NCI-H748 (cell line): ENCODE measurements at regions not wholly inside any gene's neighbourhood (a gene's known extent, or its start where the extent isn't known, plus 50 kb on each side); places are given as distances from the start of the nearest gene placed in this dataset.
"Not testable (repeated sequence)": the region's sequence is repeated elsewhere in the genome, so short reads cannot be mapped to it uniquely, and the experiment has no call there.

Source experiments
- DNase-seq: peaks from one replicate; lab custom pipeline; 2025; ENCODE audit not compliant: unreplicated experiment; lab: John Stamatoyannopoulos, UW

- DNase-seq: peak; percentile 30
Observed at GRCh38 chr16:26765087-26765486, 301.6 kb upstream of the C16orf82 start.

DNA sequence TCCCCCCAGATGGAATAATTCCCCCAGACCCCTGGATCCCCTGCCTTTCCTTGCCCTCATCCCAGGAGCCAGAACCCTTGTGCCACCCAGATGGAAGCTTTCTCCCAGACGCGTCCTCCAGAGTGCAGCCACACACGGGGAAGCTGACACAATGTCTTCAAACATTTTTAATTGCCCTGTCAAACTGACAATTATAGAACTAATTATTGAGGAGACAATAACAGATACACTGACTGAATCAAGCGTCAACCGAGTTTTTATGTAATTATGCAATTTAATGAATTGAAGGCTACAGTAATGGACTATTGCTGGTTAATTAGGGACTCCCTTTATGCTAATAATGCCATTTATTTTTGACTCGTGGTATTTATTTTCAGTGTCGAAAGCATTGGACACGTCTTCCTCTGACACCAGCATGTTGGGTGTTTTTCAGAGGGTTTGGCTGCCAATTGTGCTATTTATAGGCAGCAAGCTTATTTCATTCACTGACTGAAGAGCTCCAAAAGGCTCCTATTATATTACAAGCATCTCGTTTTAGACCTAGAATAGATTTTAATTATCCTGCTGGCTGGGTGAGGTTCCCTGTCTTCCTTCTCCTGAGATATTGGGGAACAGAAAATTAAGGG, 298.2 kb upstream of the C16orf82 start:
- peak; percentile 66 for DNase-seq

- no peak for DNase-seq
Observed at GRCh38 chr16:26770547-26770946, 296.2 kb upstream of the C16orf82 start.

GRCh38 chr16:26772503-26772902, 294.2 kb upstream of the C16orf82 start:
- DNase-seq: peak; percentile 54

DNA sequence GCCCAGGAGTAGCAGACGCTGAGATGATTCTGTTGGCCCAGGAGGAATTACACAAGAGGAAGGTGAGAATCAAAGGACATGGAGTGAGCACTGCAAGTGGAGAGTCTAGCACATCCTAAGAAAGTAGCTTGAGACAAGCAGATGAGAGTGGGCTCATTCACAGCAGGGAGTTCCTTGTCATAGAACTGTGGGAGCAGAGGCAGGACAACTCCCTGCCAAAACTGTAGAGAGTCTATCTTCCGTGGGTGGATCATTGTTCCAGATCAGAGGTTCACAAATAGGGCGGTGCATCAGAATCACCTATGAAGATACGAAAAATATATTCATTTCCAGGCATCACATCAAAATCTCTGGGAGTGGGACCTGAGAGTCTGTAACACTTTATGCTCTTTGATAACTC, 288.9 kb upstream of the C16orf82 start:
- no peak for DNase-seq

DNA sequence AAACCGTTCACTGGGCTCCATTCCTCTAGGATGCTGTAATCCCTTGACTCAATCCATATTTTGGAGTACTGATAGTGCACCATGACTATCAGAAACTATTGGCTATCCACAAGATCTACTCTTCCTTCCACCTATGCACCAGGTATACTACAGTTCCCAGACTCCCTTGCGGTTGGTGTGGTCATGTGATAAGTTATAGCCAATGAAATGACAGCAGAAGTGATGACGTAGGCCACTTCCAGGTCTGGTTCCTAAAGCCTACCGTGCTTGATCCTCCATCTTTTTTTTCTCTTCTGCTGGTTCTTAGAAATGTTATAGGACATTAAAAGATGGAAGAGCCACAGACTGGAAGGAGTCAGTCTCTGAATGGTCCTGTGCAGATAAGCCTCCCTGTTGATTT, 278.8 kb upstream of the C16orf82 start:
- DNase-seq: peak; percentile 8

- DNase-seq: no peak
Observed at GRCh38 chr16:26791169-26791568, 275.6 kb upstream of the C16orf82 start.

GRCh38 chr16:26795184-26795583, 271.5 kb upstream of the C16orf82 start:
- DNase-seq: peak; percentile 55

DNA sequence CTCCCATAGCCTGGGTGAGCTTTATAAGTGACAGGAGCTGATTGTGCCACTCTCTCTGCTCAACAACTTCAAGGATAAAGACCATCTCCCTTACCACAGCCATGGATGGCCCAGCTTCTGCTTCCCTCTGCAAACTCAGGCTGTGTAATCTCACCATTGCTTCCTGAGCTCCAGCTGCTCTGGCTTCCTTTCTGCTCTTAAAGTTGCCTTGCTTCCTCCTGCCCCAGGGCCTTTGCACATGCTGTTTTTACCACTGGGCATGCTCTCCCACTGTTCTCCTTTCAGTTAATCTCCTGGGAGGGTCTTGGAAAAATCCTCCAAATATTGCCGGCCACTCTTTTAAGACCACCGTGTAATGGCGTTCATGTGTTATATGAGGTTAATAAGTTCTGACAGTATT, 265.1 kb upstream of the C16orf82 start:
- DNase-seq: no peak

DNA sequence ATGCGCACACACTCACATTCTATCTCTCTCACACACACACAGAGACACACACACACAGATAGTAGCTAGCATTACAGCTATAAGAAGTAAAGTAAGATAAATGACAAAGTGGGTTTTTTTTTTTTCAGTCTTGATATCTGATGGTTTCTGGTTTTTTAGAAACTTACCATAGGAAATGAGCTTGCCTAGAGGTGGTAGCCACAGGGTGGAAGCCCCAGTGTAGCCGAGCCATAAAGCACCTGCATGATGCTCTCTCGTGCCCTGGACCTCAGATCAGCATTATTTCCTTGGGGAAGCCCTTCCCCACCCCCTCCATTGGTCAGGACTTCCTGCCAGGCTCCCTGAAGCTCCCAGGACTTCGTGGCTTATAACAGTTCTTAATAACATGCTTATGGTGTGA, 264.3 kb upstream of the C16orf82 start:
- no peak for DNase-seq

DNA sequence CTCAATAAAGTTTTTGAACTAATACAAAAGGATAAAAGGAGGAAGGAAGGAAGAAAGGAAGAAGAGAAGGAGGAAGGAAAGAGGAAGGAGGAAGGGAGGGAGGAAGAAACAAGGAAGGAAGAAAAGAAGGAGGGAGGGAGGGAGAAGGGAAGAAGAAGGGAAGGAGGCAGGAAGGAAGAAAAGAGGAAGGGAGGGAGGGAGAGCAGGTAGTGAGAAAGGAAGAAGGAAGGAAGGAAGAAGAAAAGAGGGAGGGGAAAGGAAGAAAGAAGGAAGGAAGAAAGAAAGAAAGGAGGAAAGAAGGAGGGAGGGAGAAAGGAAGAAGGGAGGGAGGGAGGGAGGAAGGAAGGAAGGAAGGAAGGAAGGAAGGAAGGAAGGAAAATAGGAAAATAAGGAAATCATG, 263.8 kb upstream of the C16orf82 start:
- DNase-seq: no peak

DNA sequence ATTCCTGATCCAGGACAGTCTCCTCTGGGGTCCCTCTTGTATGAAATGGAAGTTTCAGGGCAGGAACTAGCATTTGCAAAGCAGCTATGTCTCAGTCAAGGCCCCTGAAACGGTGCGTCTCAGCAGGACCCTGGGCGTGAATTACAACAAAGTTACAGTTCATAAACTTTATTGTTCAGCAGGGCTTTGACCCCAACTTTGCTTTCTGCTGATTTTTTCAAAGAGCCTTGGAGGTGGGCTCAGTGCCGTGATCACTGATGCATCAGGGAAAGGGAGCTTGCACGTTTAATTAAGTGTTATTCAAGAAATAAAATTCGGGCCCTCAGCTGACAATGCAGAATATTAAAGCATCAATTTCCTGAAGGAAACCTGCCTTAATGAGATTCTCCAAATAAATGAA, 260.1 kb upstream of the C16orf82 start:
- no peak for DNase-seq

- no peak for DNase-seq
Observed at GRCh38 chr16:26809461-26809860, 257.3 kb upstream of the C16orf82 start.

- DNase-seq: no peak
Observed at GRCh38 chr16:26816266-26816665, 250.5 kb upstream of the C16orf82 start.

DNA sequence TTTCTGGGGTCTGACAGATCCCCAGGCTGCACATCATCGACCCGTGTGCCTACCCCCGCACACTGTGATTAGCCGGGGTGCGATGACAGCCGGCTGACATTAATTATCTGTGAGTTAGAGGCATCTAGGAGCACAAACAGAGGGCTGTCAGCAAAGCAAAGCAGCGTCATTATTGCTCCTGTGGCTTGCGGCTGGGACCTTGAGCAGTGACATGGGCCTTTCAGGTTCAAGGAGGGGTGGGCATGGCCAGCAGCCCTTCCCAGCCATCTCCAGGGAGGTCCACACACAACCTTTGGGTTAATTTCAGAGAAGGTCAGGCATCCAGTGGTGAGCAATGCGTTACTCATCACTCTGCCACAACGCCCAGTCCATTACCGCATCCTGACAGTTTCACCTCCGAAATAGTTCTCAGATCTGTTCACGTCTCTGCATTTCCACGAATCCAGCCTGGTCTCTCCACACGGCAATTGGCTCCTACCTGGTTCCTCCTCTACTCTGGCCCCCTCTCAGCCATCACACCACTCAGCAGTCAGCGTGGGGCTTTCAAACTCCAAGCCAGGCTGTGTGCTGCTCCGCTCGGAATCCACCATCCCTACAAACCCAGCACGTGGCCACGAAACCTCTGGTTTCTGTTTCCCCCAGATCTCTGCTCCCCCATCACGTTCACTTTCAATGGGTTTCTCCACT, 249.7 kb upstream of the C16orf82 start:
- DNase-seq: no peak

DNA sequence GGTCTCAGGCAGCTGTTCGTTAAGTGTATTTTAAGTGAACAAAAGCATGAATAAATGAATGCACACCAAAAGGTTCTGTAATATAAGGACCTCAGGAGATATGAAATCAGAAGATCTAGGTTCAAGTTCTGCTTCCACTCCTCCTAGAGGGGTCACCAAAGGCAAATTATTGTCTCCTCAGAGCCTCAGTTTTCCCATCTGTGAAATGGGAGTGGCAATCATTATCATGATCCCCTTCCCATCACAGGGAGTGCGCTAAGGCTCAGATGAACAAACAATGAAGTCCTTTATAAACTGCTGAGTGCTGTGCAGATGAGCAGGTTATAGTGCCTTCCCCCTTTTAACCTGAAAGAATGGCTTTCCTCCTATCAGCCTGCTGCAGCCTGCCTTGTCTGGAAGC, 248.3 kb upstream of the C16orf82 start:
- no peak for DNase-seq

GRCh38 chr16:26824469-26824868, 242.3 kb upstream of the C16orf82 start:
- no peak for DNase-seq

- DNase-seq: no peak
Observed at GRCh38 chr16:26826500-26826899, 240.2 kb upstream of the C16orf82 start.

DNA sequence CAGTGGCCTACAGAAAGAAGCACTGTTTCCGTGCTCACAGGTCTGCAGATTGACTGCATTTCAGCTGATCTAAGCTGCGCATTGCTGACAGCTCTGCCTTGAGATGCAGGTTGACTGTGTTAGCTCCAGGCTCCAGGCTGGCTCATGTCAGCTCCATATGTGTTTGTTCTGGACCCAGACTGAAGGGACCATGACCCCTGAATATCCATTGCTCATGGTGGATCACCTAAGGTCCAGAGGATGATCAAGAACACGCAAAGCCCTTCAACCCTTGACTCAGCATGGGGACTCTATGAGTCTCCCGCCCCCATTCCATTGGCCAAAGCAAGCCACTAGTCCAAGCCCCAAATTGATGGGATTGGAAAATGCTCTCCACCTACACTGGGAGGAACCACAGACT, 239.3 kb upstream of the C16orf82 start:
- no peak for DNase-seq

DNA sequence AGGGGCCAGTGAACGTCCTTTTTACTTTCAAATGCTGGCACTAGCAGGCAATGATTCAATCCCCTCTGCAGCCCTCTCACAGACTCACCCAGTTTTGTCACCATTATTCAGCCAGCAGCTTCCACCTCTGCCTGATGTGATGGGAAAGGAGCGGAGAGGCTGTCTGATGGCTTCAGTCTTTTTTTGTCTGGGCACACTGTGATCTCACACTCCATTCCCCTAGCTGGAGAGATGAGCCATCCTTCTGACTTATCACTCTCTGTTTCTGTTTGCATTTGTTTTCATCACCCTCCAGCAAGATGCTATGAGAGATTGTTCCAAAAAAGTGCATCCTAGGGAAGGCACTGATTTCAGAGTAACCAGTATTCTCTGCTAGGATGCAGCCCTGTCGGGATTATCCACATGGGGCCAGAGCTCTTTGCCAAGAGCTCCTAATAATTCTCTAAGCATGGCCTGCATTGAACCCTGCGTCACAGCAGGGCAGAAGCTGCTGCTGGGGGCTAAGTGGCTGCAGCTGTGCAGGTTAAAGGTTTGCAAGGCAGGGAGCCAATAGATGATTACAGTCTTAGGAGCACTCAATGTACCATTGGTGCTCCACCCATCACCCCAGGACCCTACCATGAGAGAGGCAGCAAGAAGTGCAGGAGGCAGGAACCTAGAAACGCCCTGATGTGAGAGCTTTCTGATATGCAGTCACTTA, 236.1 kb upstream of the C16orf82 start:
- DNase-seq: peak; percentile 82

GRCh38 chr16:26836114-26836513, 230.6 kb upstream of the C16orf82 start:
- DNase-seq: not testable (repeated sequence)

GRCh38 chr16:26838931-26839330, 227.8 kb upstream of the C16orf82 start:
- DNase-seq: no peak
